Dermis microvascular lymphatic vessel endothelial cell (primary cell): ENCODE measurements at regions not wholly inside any gene's neighbourhood (a gene's known extent, or its start where the extent isn't known, plus 50 kb on each side); places are given as distances from the start of the nearest gene placed in this dataset.
"Not testable (repeated sequence)": the region's sequence is repeated elsewhere in the genome, so short reads cannot be mapped to it uniquely, and the experiment has no call there.

Source experiments
- DNase-seq, 2 donors: peaks; one replicate each; pipeline versions ENCODE4 v3.0.0 to v3.0.0-alpha.2; 2010; ENCODE audit warnings: low read depth in 2 of 2

- not testable (repeated sequence) for DNase-seq
These were observed 56.2 kb upstream of the DDAH1 start for GRCh38 chr1:85520826-85521820.

DNA sequence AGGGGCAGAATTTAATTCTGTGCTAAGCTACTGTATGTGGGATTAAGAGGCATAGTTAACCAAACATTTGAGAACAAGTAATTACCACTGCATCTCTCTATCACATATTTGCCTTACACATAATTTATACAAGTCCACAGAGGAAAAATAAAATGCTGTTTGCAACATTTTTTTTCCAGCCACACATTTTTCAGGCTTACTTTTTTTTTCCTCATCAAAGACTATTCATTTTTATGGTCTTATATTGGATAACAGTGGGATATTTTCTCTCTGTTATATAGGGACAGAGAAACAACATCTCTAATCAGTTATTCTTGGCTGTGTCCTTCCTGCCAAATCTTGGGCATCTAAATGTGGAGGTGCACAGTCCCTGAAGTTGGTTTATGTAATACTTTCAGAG, 57.5 kb upstream of the DDAH1 start:
- not testable (repeated sequence) for DNase-seq

- not testable (repeated sequence) for DNase-seq
These were observed 57.5 kb upstream of the CCN1 start for GRCh38 chr1:85523061-85523460.

DNA sequence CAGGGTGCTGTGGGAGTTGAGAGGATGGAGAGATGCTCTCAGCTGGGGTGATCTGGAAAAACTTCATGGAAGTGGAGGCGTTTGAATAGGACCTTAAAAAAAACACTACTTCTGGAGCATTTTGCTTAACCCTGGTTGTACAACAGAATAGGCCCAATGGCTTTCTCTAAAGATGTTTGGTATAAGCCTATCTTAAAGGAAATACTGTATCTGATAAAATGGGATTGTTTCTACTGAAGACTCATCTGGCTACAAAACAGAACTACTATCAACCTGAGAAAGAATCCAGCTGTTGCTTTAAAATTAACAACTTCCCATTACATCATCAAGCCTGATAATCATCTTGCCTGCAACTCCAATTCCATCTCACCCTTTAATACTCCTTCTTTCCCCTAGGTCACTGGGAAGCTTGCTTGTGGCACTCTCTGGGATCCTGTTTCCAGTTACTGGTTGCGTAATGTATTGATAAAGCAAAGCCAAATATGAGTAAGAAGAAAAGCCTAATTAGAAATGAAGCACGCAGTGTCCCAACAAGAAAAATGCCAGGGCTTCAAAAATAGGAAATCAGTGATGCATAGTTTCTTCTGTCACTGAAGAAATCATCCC, 56.2 kb upstream of the CCN1 start:
- DNase-seq, result not testable (repeated sequence)

DNA sequence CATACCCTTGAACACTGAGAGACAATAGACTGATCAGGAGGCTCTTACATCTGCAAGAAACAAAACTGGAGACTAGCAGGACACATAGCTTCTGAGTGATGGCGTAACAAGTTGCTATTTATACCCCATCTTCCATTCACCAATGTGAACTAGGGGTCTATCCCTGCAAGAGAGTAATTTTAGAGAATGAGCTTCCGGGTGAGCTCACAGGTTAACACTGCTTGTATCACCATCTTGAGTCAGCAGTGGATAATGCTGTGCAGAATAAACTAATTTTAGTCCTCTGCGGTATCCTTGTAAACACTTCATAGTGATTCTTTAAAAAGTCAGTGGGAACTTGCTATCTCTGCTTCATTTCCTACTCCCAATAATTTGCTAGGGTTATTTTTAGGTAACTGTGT, 55.0 kb upstream of the CCN1 start:
- not testable (repeated sequence) for DNase-seq

DNA sequence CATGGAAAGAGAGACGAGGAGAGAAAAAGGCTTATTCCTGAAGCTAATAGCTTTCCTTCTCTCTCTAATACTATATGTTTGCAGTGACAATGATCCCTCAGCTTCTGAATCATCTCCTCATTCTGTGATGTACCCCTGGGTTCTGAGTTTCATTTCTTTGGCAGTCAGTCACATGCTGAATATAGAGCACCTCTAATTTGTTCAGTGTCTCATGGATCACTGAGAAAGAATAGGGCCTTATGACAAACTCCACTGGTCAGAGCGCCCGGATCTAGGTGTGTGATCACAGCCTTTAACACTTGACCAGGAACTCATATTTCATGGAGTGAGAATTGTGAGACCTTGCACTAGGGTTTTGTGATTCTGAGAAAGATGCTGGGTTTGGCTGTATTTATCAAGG, 54.3 kb upstream of the CCN1 start:
- not testable (repeated sequence) for DNase-seq

GRCh38 chr1:85527145-85527544, 53.4 kb upstream of the CCN1 start:
- peak in 1 of 2 donors; percentile 64 for DNase-seq
